Nephron (organoid): ENCODE measurements at regions not wholly inside any gene's neighbourhood (a gene's known extent, or its start where the extent isn't known, plus 50 kb on each side); places are given as distances from the start of the nearest gene placed in this dataset.

ENCODE experiments used
- H3K27ac Mint-ChIP-seq, 3 experiments: 2 replicates each; pipeline ENCODE4 v1.8.0; 2020; ENCODE audit warnings: mixed read lengths in 3 of 3, mild to moderate bottlenecking in 2 of 3, moderate library complexity in 1 of 3
- H3K27me3 Mint-ChIP-seq: 2 replicates; pipeline ENCODE4 v1.8.0; 2021; ENCODE audit warnings: low read depth, mild to moderate bottlenecking, moderate library complexity, mixed read lengths
- H3K36me3 Mint-ChIP-seq: 2 replicates; pipeline ENCODE4 v1.8.0; 2020; ENCODE audit warnings: low read depth, mixed read lengths
- H3K4me1 Mint-ChIP-seq: 2 replicates; pipeline ENCODE4 v1.8.0; 2020; ENCODE audit warnings: mixed read lengths
- H3K4me3 Mint-ChIP-seq, 3 experiments: 2 replicates each; pipeline ENCODE4 v1.8.0; 2020; ENCODE audit warnings: mild to moderate bottlenecking in 3 of 3, mixed read lengths in 3 of 3, moderate library complexity in 2 of 3
- H3K9me3 Mint-ChIP-seq: 2 replicates; pipeline ENCODE4 v1.8.0; 2020; ENCODE audit warnings: mixed read lengths
- TF ChIP-seq, protein P1 (sequence below), 3 experiments: fragments of 200-600 bp; sonication (generic); IDR thresholded peaks; one replicate each; pipeline ENCODE4 v1.5.0; 2021; ENCODE audit warnings: antibody characterized with exemption in 3 of 3; ENCODE audit not compliant: unreplicated experiment in 3 of 3

DNA sequence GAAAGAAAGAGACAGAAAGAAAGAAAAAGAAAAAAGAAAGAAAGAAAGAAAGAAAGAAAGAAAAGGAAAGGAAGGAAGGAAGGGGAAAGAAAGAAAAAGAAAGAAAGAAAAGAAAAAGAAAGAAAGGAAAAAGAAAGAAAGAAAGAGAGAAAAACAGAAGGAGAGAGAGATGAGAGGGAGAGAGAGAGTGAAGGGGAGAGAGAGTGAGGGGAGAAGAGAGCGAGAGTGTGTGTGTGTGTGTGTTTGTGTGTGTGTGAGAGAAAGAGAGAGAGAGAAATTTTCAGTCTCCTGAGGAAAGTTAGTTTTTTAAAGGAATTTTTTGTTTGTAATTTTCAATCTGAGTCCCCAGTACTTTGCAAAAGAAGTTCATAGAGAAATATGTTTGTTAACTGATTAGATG lies 504.1 kb upstream of the POU3F4 start:
- TF ChIP-seq, protein P1, sequence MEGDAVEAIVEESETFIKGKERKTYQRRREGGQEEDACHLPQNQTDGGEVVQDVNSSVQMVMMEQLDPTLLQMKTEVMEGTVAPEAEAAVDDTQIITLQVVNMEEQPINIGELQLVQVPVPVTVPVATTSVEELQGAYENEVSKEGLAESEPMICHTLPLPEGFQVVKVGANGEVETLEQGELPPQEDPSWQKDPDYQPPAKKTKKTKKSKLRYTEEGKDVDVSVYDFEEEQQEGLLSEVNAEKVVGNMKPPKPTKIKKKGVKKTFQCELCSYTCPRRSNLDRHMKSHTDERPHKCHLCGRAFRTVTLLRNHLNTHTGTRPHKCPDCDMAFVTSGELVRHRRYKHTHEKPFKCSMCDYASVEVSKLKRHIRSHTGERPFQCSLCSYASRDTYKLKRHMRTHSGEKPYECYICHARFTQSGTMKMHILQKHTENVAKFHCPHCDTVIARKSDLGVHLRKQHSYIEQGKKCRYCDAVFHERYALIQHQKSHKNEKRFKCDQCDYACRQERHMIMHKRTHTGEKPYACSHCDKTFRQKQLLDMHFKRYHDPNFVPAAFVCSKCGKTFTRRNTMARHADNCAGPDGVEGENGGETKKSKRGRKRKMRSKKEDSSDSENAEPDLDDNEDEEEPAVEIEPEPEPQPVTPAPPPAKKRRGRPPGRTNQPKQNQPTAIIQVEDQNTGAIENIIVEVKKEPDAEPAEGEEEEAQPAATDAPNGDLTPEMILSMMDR (IDR thresholded peaks at IDR 0.05; ENCODE audit: unreplicated experiment in 3 of 3) = no peak
- H3K4me3 Mint-ChIP-seq = no peak overlapping the region
- no peaks in the 10 kb centered on the region for H3K4me1 Mint-ChIP-seq
- H3K27ac Mint-ChIP-seq = no peak overlapping the region
- peaks cover 6% of the 10 kb centered on the region for H3K9me3 Mint-ChIP-seq
- H3K36me3 Mint-ChIP-seq = no peaks in the 10 kb centered on the region
- no peaks in the 10 kb centered on the region for H3K27me3 Mint-ChIP-seq

DNA sequence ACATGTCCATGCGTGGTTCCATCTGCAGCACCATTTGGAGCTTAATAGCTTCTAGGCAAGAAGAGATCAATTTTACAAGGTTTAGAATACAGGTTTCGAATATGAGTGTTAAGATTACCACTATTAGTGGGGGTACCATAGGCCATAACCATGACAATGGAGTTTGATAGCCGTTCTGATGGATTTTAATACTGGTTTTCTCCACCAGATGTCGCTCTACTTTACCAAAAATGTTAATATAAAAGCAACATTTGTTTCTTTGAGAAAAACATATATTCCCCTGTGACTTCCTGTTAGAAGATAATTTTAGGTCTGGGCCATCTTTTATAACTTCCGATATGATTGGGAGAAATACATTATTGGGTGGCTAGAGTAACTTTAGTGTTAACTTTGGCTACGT lies 499.7 kb upstream of the POU3F4 start:
- no peaks in the 10 kb centered on the region for H3K4me1 Mint-ChIP-seq
- H3K27me3 Mint-ChIP-seq = no peaks in the 10 kb centered on the region
- TF ChIP-seq, protein P1 (IDR thresholded peaks at IDR 0.05; ENCODE audit: unreplicated experiment in 3 of 3) = peak in 2 of 3 experiments; percentile 20 to 28
- H3K9me3 Mint-ChIP-seq = peaks cover 6% of the 10 kb centered on the region
- no peak overlapping the region for H3K4me3 Mint-ChIP-seq
- no peaks in the 10 kb centered on the region for H3K36me3 Mint-ChIP-seq
- no peak overlapping the region for H3K27ac Mint-ChIP-seq

DNA sequence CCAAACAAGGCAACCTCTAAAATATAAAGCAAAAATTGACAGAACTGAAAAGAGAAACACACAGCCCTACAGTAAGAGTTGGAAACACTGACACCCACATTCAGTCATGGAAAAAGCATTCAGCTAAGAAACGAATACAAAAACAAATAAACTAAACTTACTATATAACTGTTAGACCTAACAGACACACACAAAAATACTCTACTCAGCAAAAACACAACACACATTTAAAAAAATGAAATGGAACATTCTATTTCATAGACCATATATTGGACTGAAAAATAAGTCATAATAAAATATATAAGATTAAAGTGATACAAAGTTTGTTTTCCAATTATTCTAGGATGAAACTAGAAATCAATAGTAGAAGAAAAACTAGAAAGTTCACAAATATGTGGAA lies 488.8 kb upstream of the POU3F4 start:
- H3K4me1 Mint-ChIP-seq = no peaks in the 10 kb centered on the region
- peaks cover 2% of the 10 kb centered on the region for H3K9me3 Mint-ChIP-seq
- H3K4me3 Mint-ChIP-seq = no peak overlapping the region
- no peaks in the 10 kb centered on the region for H3K27me3 Mint-ChIP-seq
- TF ChIP-seq, protein P1 (IDR thresholded peaks at IDR 0.05; ENCODE audit: unreplicated experiment in 3 of 3) = no peak
- no peak overlapping the region for H3K27ac Mint-ChIP-seq
- H3K36me3 Mint-ChIP-seq = no peaks in the 10 kb centered on the region

DNA sequence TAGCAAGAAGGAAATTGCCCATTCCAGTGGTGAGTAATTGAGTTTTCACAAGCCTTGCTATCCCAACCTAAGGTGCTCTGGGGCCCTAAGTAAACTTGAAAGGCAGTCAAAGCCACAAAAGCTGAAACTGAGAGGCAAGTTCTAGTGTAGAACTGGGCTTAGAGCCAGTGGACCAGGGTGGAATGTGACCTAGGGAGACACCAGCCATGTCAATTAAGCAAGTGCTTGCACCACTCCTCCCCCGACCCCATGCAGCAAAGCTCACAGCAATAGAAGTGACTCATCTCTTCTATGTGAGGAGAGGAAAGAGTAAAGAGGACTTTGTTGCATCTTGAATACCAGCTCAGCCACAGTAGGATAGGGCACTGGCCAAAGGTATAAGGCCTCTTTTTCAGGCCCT lies 486.1 kb upstream of the POU3F4 start:
- TF ChIP-seq, protein P1 (IDR thresholded peaks at IDR 0.05; ENCODE audit: unreplicated experiment in 3 of 3) = no peak
- H3K36me3 Mint-ChIP-seq = no peaks in the 10 kb centered on the region

More for the DNA sequence above, 486.1 kb upstream of the POU3F4 start:
- no peaks in the 10 kb centered on the region for H3K4me1 Mint-ChIP-seq
- H3K27ac Mint-ChIP-seq = no peak overlapping the region
- no peaks in the 10 kb centered on the region for H3K27me3 Mint-ChIP-seq
- no peak overlapping the region for H3K4me3 Mint-ChIP-seq
- H3K9me3 Mint-ChIP-seq = peaks cover 11% of the 10 kb centered on the region
